ENCODE measurements at regions not wholly inside any gene's neighbourhood (a gene's known extent, or its start where the extent isn't known, plus 50 kb on each side); places are given as distances from the start of the nearest gene placed in this dataset.

DNA sequence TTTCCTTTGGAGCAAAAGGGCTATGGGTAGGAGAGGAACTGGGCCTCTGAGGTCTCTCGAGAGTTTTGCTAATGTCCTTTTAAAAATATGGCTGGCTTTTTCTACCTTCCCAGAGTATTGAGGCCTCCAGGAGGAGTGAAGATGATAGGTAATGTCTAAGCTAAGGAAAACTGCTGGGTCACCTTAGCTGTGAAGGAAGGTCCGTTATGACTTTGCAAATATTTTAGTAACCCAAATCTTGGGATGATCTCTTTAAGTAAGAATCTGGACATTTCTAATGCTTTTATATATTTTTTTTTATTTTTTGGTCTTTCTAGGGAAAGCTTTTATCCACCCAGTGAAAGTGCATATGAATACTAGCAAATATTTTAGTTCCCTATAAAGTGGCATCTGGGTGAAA lies 60.9 kb upstream of the SYN3 start:
- DNase-seq (ENCODE audit: low read depth), result no peak
- no peak for TF ChIP-seq CTCF (conservative IDR thresholded peaks at IDR 0.05; ENCODE audit: low read depth, low read length)

GRCh38 chr22:33117821-33118220 lies 59.6 kb upstream of the SYN3 start:
- no peak for TF ChIP-seq CTCF (conservative IDR thresholded peaks at IDR 0.05; ENCODE audit: low read depth, low read length)
- DNase-seq (ENCODE audit: low read depth), result no peak
- no peak overlapping the region for H3K4me3 ChIP-seq (ENCODE audit: low read length)

More for the DNA sequence above, 60.9 kb upstream of the SYN3 start:
- no peak overlapping the region for H3K4me3 ChIP-seq (ENCODE audit: low read length)

DNA sequence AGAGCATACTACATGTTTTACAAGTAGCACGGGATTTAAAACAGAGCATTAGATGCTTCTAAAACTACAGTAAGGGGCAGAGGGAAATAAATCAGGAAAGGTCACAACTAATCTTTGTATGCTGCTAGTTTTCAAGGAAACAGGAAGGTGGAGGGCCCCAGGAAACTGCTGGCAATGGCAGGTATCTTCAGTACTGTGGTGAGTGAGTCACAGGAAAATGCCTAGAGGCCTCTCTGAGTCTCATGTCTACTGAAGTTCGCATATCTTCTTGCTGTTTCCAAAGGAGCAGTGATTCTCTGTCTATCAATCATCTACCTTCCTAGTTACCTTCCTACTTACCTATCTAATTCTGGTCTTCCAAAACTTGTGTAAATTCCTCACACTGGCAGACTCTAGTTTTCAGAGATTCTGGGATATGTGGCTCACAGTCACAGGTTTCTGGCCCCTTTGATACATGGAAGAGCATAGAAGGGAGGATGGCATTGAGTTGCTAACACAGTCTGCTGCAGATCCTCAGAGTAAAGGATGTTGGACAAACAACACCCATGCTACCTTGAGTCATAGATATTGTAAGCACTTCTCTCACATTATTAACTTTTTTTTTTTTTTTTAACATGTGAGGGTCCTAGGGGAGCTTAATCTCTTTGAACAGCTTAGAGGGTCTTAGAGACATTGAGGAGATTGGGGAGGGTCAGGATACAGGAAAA lies 58.8 kb upstream of the SYN3 start:
- no peak for DNase-seq (ENCODE audit: low read depth)
- TF ChIP-seq CTCF (conservative IDR thresholded peaks at IDR 0.05; ENCODE audit: low read depth, low read length), result no peak
- H3K4me3 ChIP-seq (ENCODE audit: low read length), result no peak overlapping the region

DNA sequence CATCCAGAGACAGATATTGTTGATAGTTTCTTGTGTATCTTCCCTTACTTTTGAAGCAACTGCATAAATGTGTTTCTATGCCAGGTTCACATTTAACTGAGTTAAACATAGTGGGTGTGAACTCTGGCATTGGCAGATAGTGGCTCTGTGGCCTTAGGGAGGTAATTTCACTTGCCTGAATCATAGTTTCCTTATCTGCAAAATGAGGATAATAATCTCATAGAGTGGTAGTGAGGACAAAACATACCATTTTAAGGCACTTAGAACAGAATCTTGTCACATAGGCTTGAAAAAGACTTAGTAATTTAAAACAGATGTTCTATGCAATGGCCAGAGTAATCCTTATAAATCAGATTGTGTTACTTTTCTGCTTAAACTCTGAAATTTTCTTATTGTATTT lies 56.4 kb upstream of the SYN3 start:
- no peak for TF ChIP-seq CTCF (conservative IDR thresholded peaks at IDR 0.05; ENCODE audit: low read depth, low read length)
- no peak overlapping the region for H3K4me3 ChIP-seq (ENCODE audit: low read length)
- DNase-seq (ENCODE audit: low read depth), result no peak

DNA sequence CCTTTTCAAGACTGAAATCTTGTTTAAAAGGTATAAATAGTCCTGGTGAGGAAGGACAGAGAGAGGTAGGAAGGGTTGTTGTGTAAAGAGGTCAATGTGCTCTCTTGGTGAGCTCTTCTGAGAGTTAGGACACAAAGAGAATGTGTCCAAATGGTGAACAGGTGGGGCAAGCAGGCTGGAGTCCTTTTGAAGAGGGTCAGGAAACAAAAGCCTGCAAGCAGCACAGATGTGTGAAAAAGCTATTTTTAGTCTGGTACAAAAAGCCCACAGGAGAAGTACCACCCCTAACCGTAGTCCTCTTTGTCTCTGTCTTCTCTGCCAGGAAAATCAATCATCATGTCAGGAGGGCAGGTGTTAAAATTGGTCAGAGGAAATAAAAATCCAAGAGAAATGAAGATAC lies 54.4 kb upstream of the SYN3 start:
- no peak for DNase-seq (ENCODE audit: low read depth)
- no peak for TF ChIP-seq CTCF (conservative IDR thresholded peaks at IDR 0.05; ENCODE audit: low read depth, low read length)
- no peak overlapping the region for H3K4me3 ChIP-seq (ENCODE audit: low read length)

DNA sequence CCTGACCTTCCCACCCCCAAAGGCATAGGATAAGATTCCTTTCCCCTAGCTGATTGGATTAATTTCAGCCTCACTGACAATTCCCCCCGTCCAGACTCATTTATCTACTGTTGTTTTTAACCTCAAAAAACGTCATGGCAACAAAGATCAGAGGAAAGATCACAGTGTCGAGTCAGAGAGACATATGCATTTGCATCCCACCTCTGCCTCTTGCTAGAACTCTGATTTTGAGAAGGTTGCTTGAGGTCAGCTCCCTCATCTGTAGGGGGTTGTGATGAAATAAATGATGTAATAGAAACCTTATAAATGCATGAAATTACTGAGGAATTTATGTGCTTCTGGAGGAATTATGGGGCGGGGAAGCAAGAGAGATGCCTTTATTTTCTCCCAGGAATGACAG lies 53.3 kb upstream of the SYN3 start:
- no peak overlapping the region for H3K4me3 ChIP-seq (ENCODE audit: low read length)
- TF ChIP-seq CTCF (conservative IDR thresholded peaks at IDR 0.05; ENCODE audit: low read depth, low read length), result no peak
- DNase-seq (ENCODE audit: low read depth), result no peak

GRCh38 chr22:33110562-33111163 lies 52.5 kb upstream of the SYN3 start:
- H3K4me3 ChIP-seq (ENCODE audit: low read length), result no peak overlapping the region
- TF ChIP-seq CTCF (conservative IDR thresholded peaks at IDR 0.05; ENCODE audit: low read depth, low read length), result no peak
- no peak for DNase-seq (ENCODE audit: low read depth)

Data from retinal pigment epithelial cell (primary cell).